H1 (cell line): ENCODE measurements at regions not wholly inside any gene's neighbourhood (a gene's known extent, or its start where the extent isn't known, plus 50 kb on each side); places are given as distances from the start of the nearest gene placed in this dataset.

ENCODE experiments used
- CTCF ChIA-PET: fragments of 300-600 bp; sonication (Branson Sonifier 250); formaldehyde crosslinking; loops from one replicate; lab custom pipeline; 2021; ENCODE audit not compliant: partially characterized antibody; lab: Charles Lee
- POLR2A ChIA-PET: fragments of 300-600 bp; sonication (Branson Sonifier 250); formaldehyde crosslinking; loops from one replicate; lab custom pipeline; 2021; ENCODE audit warnings: inconsistent platforms; ENCODE audit not compliant: partially characterized antibody; lab: Charles Lee
- DNase-seq, 2 experiments: peaks; one replicate each; pipeline versions ENCODE4 v3.0.0 to v3.0.0-alpha.2; 2010 to 2022; ENCODE audit warnings: low spot score in 2 of 2, low read depth in 1 of 2, mixed read lengths in 1 of 2
- FAIRE-seq: peaks from 2 replicates; lab custom pipeline; 2011; peaks lifted over from hg19 to GRCh38; lab: Jason Lieb, UNC
- H2AFZ ChIP-seq: 2 replicates; pipeline ENCODE4 v1.8.1; 2012; ENCODE audit warnings: low read length, inconsistent platforms
- H2AK5ac ChIP-seq: 2 replicates; pipeline ENCODE4 v1.6.1; 2013; ENCODE audit warnings: low read depth, low read length
- H2BK120ac ChIP-seq: replicated peaks from 2 replicates; pipeline ENCODE3; 2013; ENCODE audit warnings: low read depth, low read length, inconsistent platforms
- H2BK12ac ChIP-seq: 2 replicates; pipeline ENCODE4 v1.6.1; 2013; ENCODE audit warnings: low read depth, low read length
- H2BK15ac ChIP-seq: 2 replicates; pipeline ENCODE4 v1.6.1; 2013; ENCODE audit warnings: low read length
- H2BK20ac ChIP-seq: 2 replicates; pipeline ENCODE4 v1.6.1; 2013; ENCODE audit warnings: low read length
- H2BK5ac ChIP-seq: 2 replicates; pipeline ENCODE4 v1.6.1; 2013; ENCODE audit warnings: low read depth, low read length
- H3K14ac ChIP-seq: 2 replicates; pipeline ENCODE4 v1.6.1; 2013; ENCODE audit warnings: inconsistent platforms; ENCODE audit not compliant: insufficient read length
- H3K18ac ChIP-seq: 2 replicates; pipeline ENCODE4 v1.6.1; 2013; ENCODE audit warnings: low read length; ENCODE audit errors: extremely low read depth
- H3K23ac ChIP-seq: 2 replicates; pipeline ENCODE4 v1.6.1; 2013; ENCODE audit warnings: inconsistent platforms; ENCODE audit not compliant: insufficient read length
- H3K23me2 ChIP-seq: 2 replicates; pipeline ENCODE4 v1.6.1; 2013; ENCODE audit warnings: low read depth, low read length
- H3K27ac ChIP-seq: 2 replicates; pipeline ENCODE4 v1.6.1; 2011; ENCODE audit warnings: low read depth, low read length, inconsistent platforms
- H3K27me3 ChIP-seq, 4 experiments: replicated peaks in 1 of 4; 1 replicate in 1 of 4; 2 replicates in 3 of 4; pipeline versions ENCODE4 v1.6.1 to v1.8.1; 2011 to 2013; ENCODE audit warnings: low read length in 3 of 4, mild to moderate bottlenecking in 3 of 4, inconsistent platforms in 2 of 4, mixed read lengths in 2 of 4, moderate library complexity in 1 of 4; ENCODE audit not compliant: control insufficient read depth in 3 of 4, insufficient read depth in 3 of 4; ENCODE audit errors: extremely low read depth in 1 of 4
- H3K36me3 ChIP-seq, 4 experiments: 2 replicates each; pipeline versions ENCODE4 v1.6.1 to v1.8.1; 2011 to 2013; ENCODE audit warnings: mild to moderate bottlenecking in 4 of 4, low read length in 3 of 4, moderate library complexity in 2 of 4, control low read depth in 1 of 4, inconsistent platforms in 1 of 4; ENCODE audit not compliant: insufficient read depth in 4 of 4, control insufficient read depth in 2 of 4
- H3K4ac ChIP-seq: replicated peaks from 2 replicates; pipeline ENCODE3; 2013; ENCODE audit warnings: low read length, low read depth, mixed read lengths, inconsistent platforms; ENCODE audit not compliant: insufficient read length
- H3K4me1 ChIP-seq, 4 experiments: replicated peaks in 1 of 4; 1 replicate in 1 of 4; 2 replicates in 3 of 4; pipeline versions ENCODE4 v1.6.1 to v1.8.1; 2011 to 2013; ENCODE audit warnings: low read length in 3 of 4, inconsistent platforms in 2 of 4, mixed read lengths in 1 of 4; ENCODE audit not compliant: insufficient read depth in 4 of 4, control insufficient read depth in 3 of 4
- H3K4me2 ChIP-seq, 2 experiments: 2 replicates each; pipeline versions ENCODE4 v1.6.1 to v1.8.1; 2011 to 2013; ENCODE audit warnings: low read depth in 2 of 2, low read length in 2 of 2, control low read depth in 1 of 2, inconsistent platforms in 1 of 2, mild to moderate bottlenecking in 1 of 2; ENCODE audit not compliant: insufficient read depth in 1 of 2
- H3K4me3 ChIP-seq, 4 experiments: fragments of 200-600, 300-600 bp in 1 of 4; sonication (generic), shearing (Covaris generic), sonication (Bioruptor Twin) in 1 of 4; 2 replicates each; pipeline versions ENCODE4 v1.5.1 to v1.8.1; 2011 to 2016; ENCODE audit warnings: low read length in 4 of 4, low read depth in 3 of 4, control low read depth in 2 of 4, inconsistent platforms in 2 of 4, mild to moderate bottlenecking in 2 of 4, mixed read lengths in 1 of 4, moderate library complexity in 1 of 4; ENCODE audit not compliant: insufficient read depth in 2 of 4; ENCODE audit errors: extremely low read depth in 1 of 4
- H3K56ac ChIP-seq: replicated peaks from 2 replicates; pipeline ENCODE3; 2013; ENCODE audit warnings: low read depth, mild to moderate bottlenecking, mixed read lengths, low read length, inconsistent platforms; ENCODE audit not compliant: insufficient read length
- H3K79me1 ChIP-seq: 2 replicates; pipeline ENCODE4 v1.6.1; 2013; ENCODE audit warnings: low read depth, low read length, control low read depth
- H3K79me2 ChIP-seq, 2 experiments: 2 replicates each; pipeline versions ENCODE4 v1.6.1 to v1.8.1; 2012 to 2013; ENCODE audit warnings: low read length in 2 of 2, mild to moderate bottlenecking in 2 of 2, inconsistent platforms in 1 of 2; ENCODE audit not compliant: insufficient read depth in 2 of 2, control insufficient read depth in 1 of 2
- H3K9ac ChIP-seq, 4 experiments: replicated peaks in 1 of 4; 1 replicate in 1 of 4; 2 replicates in 3 of 4; pipeline versions ENCODE4 v1.6.1 to v1.8.1; 2011 to 2013; ENCODE audit warnings: low read depth in 3 of 4, low read length in 3 of 4, control low read depth in 2 of 4, mild to moderate bottlenecking in 2 of 4, moderate library complexity in 2 of 4, inconsistent platforms in 1 of 4; ENCODE audit errors: extremely low read depth in 1 of 4
- H3K9me3 ChIP-seq, 2 experiments: 2 replicates each; pipeline versions ENCODE4 v1.6.1 to v1.8.1; 2012 to 2013; ENCODE audit warnings: mild to moderate bottlenecking in 2 of 2, moderate library complexity in 2 of 2, control low read depth in 1 of 2, inconsistent platforms in 1 of 2, low read depth in 1 of 2, low read length in 1 of 2, mixed read lengths in 1 of 2; ENCODE audit not compliant: insufficient read depth in 2 of 2
- H4K20me1 ChIP-seq, 2 experiments: replicated peaks in 1 of 2; 2 replicates each; pipeline versions ENCODE3 to v1.8.1; 2011 to 2013; ENCODE audit warnings: inconsistent platforms in 2 of 2, low read length in 2 of 2, mild to moderate bottlenecking in 1 of 2; ENCODE audit not compliant: insufficient read depth in 2 of 2, control insufficient read depth in 1 of 2
- H4K5ac ChIP-seq: 2 replicates; pipeline ENCODE4 v1.6.1; 2013; ENCODE audit warnings: low read length, low read depth, mixed read lengths, inconsistent platforms; ENCODE audit not compliant: insufficient read length
- H4K8ac ChIP-seq: 2 replicates; pipeline ENCODE4 v1.8.0; 2013; ENCODE audit warnings: mild to moderate bottlenecking, moderate library complexity, low read length, inconsistent platforms; ENCODE audit not compliant: insufficient read depth; ENCODE audit errors: extremely low read depth
- H4K91ac ChIP-seq: replicated peaks from 2 replicates; pipeline ENCODE3; 2013; ENCODE audit warnings: low read length, mixed read lengths, inconsistent platforms; ENCODE audit not compliant: insufficient read length
- RAD21 ChIP-seq, 2 experiments: IDR thresholded peaks in 1 of 2; conservative IDR thresholded peaks in 1 of 2; 2 replicates each; pipeline ENCODE4 v1.6.1; 2011; ENCODE audit warnings: low read depth in 2 of 2, low read length in 2 of 2, improper control_type of control experiment in 1 of 2, inconsistent platforms in 1 of 2, mild to moderate bottlenecking in 1 of 2, moderate library complexity in 1 of 2
- SIN3A ChIP-seq, 2 experiments: IDR thresholded peaks in 1 of 2; conservative IDR thresholded peaks in 1 of 2; 2 replicates each; pipeline ENCODE4 v1.6.1; 2011 to 2012; ENCODE audit warnings: low read length in 2 of 2, improper control_type of control experiment in 1 of 2, low read depth in 1 of 2, mild to moderate bottlenecking in 1 of 2
- WGBS, 2 experiments: shearing (Covaris generic) in 1 of 2; methylation state at CpG; one replicate each; pipeline versions ENCODE4 v1.1.6 to v1.1.7; 2013 to 2015; ENCODE audit warnings: low lambda C conversion rate in 2 of 2, mixed read lengths in 2 of 2, inconsistent platforms in 1 of 2, low coverage in 1 of 2, missing lambda C conversion rate in 1 of 2; ENCODE audit not compliant: insufficient replicate concordance in 2 of 2, insufficient coverage in 1 of 2, insufficient read length in 1 of 2; ENCODE audit errors: extremely low coverage in 1 of 2, missing lambda C conversion rate in 1 of 2; 5-methylcytosine and 5-hydroxymethylcytosine counted together
- TF ChIP-seq, protein P1 (sequence below), 3 experiments: IDR thresholded peaks; 1 replicate in 2 of 3; 2 replicates in 1 of 3; pipeline versions ENCODE4 v1.5.1 to v1.6.1; 2011; ENCODE audit warnings: low read length in 3 of 3, mild to moderate bottlenecking in 3 of 3, inconsistent platforms in 2 of 3, low read depth in 1 of 3, moderate library complexity in 1 of 3; ENCODE audit not compliant: insufficient read depth in 1 of 3; ENCODE audit errors: control extremely low read depth in 1 of 3

DNA sequence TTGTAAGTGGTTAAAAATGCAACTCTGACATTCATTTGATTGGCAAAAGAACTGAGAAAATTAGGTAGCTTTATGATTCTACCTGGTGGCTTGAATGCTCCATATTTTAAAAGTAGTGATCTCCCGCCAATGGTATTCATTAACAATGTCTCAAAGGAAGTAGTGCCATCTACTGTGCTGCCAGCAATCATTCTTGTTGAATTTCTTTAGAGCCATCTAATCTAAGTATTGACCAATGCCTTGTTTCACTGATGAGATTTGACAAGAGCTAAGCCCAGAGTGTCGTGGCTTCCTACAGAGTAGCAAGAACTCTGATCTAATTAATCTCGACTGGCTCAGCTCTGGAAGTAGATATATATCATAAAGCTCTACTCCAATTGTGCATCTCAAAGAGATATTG, 696.7 kb downstream of the C6orf118 start:
- no peak overlapping the region for H2AFZ ChIP-seq
- DNase-seq: no peak
- H3K27me3 ChIP-seq: no peaks in the 10 kb centered on the region
- WGBS, 2 experiments: 94% methylated on average over 3 of the region's 3 CpGs; no CpG with 5 or more reads in 1 of the 2 experiments
- no peak overlapping the region for H3K56ac ChIP-seq
- H2BK120ac ChIP-seq: no peak overlapping the region
- H3K4ac ChIP-seq: no peak overlapping the region
- H2BK12ac ChIP-seq: no peak overlapping the region
- H3K9me3 ChIP-seq: no peaks in the 10 kb centered on the region
- H3K18ac ChIP-seq: no peak overlapping the region
- no peak overlapping the region for H3K4me3 ChIP-seq
- H3K27ac ChIP-seq: no peak overlapping the region
- H3K4me1 ChIP-seq: no peaks in the 10 kb centered on the region; a peak in 1 of 7 replicates
- CTCF ChIA-PET: interaction anchor here (0.9 kb wide), 1 partner anchor 448 kb away, joined by 4 read pairs; no protein-coding TSS in a partner anchor
- H3K23me2 ChIP-seq: 0 out of 2 replicates have a peak, but pooled peaks cover under 1% of the 10 kb centered on the region
- TF ChIP-seq SIN3A (conservative IDR thresholded peaks at IDR 0.05 in 1 of 2, IDR thresholded peaks at IDR 0.05 in 1 of 2; ENCODE audit: low read depth in 1 of 2, low read length in 2 of 2): no peak
- TF ChIP-seq, protein P1, sequence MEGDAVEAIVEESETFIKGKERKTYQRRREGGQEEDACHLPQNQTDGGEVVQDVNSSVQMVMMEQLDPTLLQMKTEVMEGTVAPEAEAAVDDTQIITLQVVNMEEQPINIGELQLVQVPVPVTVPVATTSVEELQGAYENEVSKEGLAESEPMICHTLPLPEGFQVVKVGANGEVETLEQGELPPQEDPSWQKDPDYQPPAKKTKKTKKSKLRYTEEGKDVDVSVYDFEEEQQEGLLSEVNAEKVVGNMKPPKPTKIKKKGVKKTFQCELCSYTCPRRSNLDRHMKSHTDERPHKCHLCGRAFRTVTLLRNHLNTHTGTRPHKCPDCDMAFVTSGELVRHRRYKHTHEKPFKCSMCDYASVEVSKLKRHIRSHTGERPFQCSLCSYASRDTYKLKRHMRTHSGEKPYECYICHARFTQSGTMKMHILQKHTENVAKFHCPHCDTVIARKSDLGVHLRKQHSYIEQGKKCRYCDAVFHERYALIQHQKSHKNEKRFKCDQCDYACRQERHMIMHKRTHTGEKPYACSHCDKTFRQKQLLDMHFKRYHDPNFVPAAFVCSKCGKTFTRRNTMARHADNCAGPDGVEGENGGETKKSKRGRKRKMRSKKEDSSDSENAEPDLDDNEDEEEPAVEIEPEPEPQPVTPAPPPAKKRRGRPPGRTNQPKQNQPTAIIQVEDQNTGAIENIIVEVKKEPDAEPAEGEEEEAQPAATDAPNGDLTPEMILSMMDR (IDR thresholded peaks at IDR 0.05; ENCODE audit: control extremely low read depth in 1 of 3, insufficient read depth in 1 of 3, low read depth in 1 of 3, low read length in 3 of 3): peak in 1 of 3 experiments; percentile 3; a peak in 1 of 4 replicates
- peak; percentile 18 to 33; a peak in 2 of 4 replicates for TF ChIP-seq RAD21 (IDR thresholded peaks at IDR 0.05 in 1 of 2, conservative IDR thresholded peaks at IDR 0.05 in 1 of 2; ENCODE audit: low read depth in 2 of 2, low read length in 2 of 2)
- no peaks in the 10 kb centered on the region for H3K36me3 ChIP-seq
- H2BK20ac ChIP-seq: no peak overlapping the region
- H3K14ac ChIP-seq: no peak overlapping the region
- FAIRE-seq: no peak
- H2AK5ac ChIP-seq: no peak overlapping the region
- no peak overlapping the region for H3K4me2 ChIP-seq
- no peak overlapping the region for H4K8ac ChIP-seq
- no peaks in the 10 kb centered on the region for H3K79me2 ChIP-seq
- H2BK15ac ChIP-seq: no peak overlapping the region
- no peak overlapping the region for H3K23ac ChIP-seq
- H2BK5ac ChIP-seq: no peak overlapping the region
- no peaks in the 10 kb centered on the region for H4K20me1 ChIP-seq
- no peak overlapping the region for H4K91ac ChIP-seq
- POLR2A ChIA-PET: no interaction called here
- no peaks in the 10 kb centered on the region for H3K79me1 ChIP-seq
- no peak overlapping the region for H3K9ac ChIP-seq
- no peak overlapping the region for H4K5ac ChIP-seq
